LNCaP clone FGC (cell line): ENCODE measurements at regions not wholly inside any gene's neighbourhood (a gene's known extent, or its start where the extent isn't known, plus 50 kb on each side); places are given as distances from the start of the nearest gene placed in this dataset.

Experiments
- DNase-seq: peaks from one replicate; pipeline ENCODE4 v3.0.0-alpha.2; 2011; ENCODE audit warnings: low read depth
- H3K4me3 ChIP-seq: 2 replicates; pipeline ENCODE4 v1.5.1; 2011; ENCODE audit warnings: mild to moderate bottlenecking, low read depth, low read length, control low read depth
- TF ChIP-seq, protein P1 (sequence below): IDR thresholded peaks from 2 replicates; pipeline ENCODE4 v1.5.1; 2012; ENCODE audit warnings: mild to moderate bottlenecking; ENCODE audit not compliant: control insufficient read depth, insufficient read depth; ENCODE audit errors: extremely low read depth

GRCh38 chr14:25868521-25869314 lies 729.1 kb downstream of the NOVA1 start:
- DNase-seq, result no peak
- no peak overlapping the region for H3K4me3 ChIP-seq
- TF ChIP-seq, protein P1, sequence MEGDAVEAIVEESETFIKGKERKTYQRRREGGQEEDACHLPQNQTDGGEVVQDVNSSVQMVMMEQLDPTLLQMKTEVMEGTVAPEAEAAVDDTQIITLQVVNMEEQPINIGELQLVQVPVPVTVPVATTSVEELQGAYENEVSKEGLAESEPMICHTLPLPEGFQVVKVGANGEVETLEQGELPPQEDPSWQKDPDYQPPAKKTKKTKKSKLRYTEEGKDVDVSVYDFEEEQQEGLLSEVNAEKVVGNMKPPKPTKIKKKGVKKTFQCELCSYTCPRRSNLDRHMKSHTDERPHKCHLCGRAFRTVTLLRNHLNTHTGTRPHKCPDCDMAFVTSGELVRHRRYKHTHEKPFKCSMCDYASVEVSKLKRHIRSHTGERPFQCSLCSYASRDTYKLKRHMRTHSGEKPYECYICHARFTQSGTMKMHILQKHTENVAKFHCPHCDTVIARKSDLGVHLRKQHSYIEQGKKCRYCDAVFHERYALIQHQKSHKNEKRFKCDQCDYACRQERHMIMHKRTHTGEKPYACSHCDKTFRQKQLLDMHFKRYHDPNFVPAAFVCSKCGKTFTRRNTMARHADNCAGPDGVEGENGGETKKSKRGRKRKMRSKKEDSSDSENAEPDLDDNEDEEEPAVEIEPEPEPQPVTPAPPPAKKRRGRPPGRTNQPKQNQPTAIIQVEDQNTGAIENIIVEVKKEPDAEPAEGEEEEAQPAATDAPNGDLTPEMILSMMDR, result no peak

DNA sequence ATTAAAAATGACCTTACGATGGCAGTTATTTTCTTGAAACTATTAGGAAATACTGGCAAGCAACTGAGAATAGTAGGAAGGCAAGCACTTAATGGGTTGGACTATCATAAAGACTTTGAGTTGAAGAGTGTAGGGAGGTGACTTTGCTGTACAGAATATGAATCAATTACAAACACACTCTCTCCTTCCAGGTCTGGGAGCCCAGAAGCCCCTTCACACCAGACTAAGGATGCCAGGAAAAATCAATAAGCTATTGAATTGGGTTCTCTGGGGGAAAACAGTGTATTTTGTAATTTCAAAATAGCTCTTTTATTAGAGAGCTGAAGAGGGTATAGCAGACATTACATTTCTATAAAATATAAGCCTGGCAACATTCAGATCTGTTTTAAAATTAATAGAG lies 736.4 kb downstream of the NOVA1 start:
- DNase-seq, result no peak
- H3K4me3 ChIP-seq, result no peak overlapping the region
- TF ChIP-seq, protein P1, result no peak

- H3K4me3 ChIP-seq, result no peak overlapping the region
- no peak for DNase-seq
- TF ChIP-seq, protein P1, result no peak
These were observed 749.2 kb downstream of the NOVA1 start for GRCh38 chr14:25848601-25849000.

DNA sequence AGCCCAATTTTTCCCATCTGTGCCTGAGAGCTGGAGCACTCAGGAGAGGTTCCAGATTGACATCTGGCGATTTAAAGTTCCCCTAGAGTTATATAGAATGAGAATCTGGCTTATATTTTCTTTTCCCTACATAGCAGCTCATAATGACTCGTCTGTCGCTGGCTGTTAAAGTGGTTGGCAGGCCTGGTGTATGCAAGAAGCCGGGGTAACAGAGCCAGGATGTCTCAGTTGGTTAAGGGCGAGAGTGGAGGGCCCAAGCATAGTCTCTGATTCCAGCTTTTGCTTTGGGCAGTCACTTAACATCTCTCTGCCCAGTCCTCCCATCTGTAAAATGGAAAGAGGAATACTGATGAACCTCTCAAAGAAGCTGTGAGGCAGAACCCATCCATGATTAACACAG lies 751.6 kb downstream of the NOVA1 start:
- DNase-seq, result no peak
- TF ChIP-seq, protein P1, result no peak
- no peak overlapping the region for H3K4me3 ChIP-seq

- TF ChIP-seq, protein P1, result no peak
- no peak for DNase-seq
- H3K4me3 ChIP-seq, result no peak overlapping the region
These were observed 754.1 kb downstream of the NOVA1 start for GRCh38 chr14:25843481-25844470.

DNA sequence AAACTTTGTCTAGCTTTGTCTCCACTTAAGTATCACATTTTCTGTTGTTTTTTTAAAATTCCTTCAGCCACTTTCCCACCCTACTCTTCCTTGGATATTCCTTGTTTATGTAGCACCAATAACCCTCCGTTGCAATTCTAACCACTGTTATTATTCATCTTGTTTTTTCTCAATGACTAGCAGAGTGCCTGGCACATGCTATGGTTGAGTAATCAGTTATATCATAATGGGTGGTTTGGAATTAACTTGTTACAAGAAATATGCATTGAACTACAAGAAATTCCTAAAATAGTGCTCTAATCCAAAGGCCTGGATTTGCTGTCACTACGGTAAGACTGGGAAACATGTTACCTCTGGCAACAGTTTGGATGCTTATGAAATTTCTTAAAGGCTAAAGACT lies 756.6 kb downstream of the NOVA1 start:
- TF ChIP-seq, protein P1, result no peak
- no peak for DNase-seq
- no peak overlapping the region for H3K4me3 ChIP-seq
